SK-N-SH (cell line): ENCODE measurements at regions not wholly inside any gene's neighbourhood (a gene's known extent, or its start where the extent isn't known, plus 50 kb on each side); places are given as distances from the start of the nearest gene placed in this dataset.

ENCODE experiments used
- CTCF ChIA-PET: fragments of 300-600, 350-600 bp; formaldehyde crosslinking; extraction: SDS; loops from one replicate; lab custom pipeline; 2021; lab: Yijun Ruan, JAX
- POLR2A ChIA-PET: fragments of 350-600 bp; sonication (Branson Sonifier 250); formaldehyde crosslinking; extraction: SDS; loops from one replicate; lab custom pipeline; 2020; ENCODE audit warnings: antibody characterized with exemption, inconsistent platforms; lab: Yijun Ruan, JAX
- DNase-seq: peaks from one replicate; pipeline ENCODE4 v3.0.0; 2012
- H2AFZ ChIP-seq: fragments of 200-600 bp; sonication (generic); 2 replicates; pipeline ENCODE4 v1.8.1; 2016; ENCODE audit warnings: antibody characterized with exemption, mild to moderate bottlenecking, low read depth
- H3F3A ChIP-seq: fragments of 200-600 bp; sonication (generic); replicated peaks from 2 replicates; pipeline ENCODE3; 2016; ENCODE audit warnings: antibody characterized with exemption, mild to moderate bottlenecking; ENCODE audit not compliant: insufficient read depth
- H3K27ac ChIP-seq, 2 experiments: fragments of 200-500 bp in 1 of 2; fragments of 200-600 bp in 1 of 2; sonication (Bioruptor generic) in 1 of 2; sonication (generic), shearing (Covaris generic) in 1 of 2; 2 replicates each; pipeline versions ENCODE4 v1.5.1 to v1.6.1; 2014 to 2016; ENCODE audit warnings: low read depth in 2 of 2, inconsistent platforms in 1 of 2, low read length in 1 of 2, mild to moderate bottlenecking in 1 of 2, mixed read lengths in 1 of 2
- H3K27me3 ChIP-seq: fragments of 200-600 bp; sonication (generic), shearing (Covaris generic); 2 replicates; pipeline ENCODE4 v1.6.1; 2016; ENCODE audit warnings: mixed run types; ENCODE audit not compliant: insufficient read depth
- H3K36me3 ChIP-seq, 2 experiments: fragments of 200-500 bp in 1 of 2; fragments of 200-600 bp in 1 of 2; sonication (Bioruptor generic) in 1 of 2; sonication (generic) in 1 of 2; replicated peaks in 1 of 2; 2 replicates each; pipeline versions ENCODE3 to v1.5.1; 2014 to 2016; ENCODE audit warnings: low read length in 1 of 2, mild to moderate bottlenecking in 1 of 2; ENCODE audit not compliant: insufficient read depth in 2 of 2, control insufficient read depth in 1 of 2
- H3K4me1 ChIP-seq, 2 experiments: fragments of 200-500 bp in 1 of 2; fragments of 200-600 bp in 1 of 2; sonication (Bioruptor generic) in 1 of 2; sonication (generic), shearing (Covaris generic) in 1 of 2; 2 replicates each; pipeline versions ENCODE4 v1.5.1 to v1.6.1; 2014 to 2016; ENCODE audit warnings: low read depth in 1 of 2, low read length in 1 of 2, mixed run types in 1 of 2; ENCODE audit not compliant: insufficient read depth in 2 of 2, control insufficient read depth in 1 of 2
- H3K4me2 ChIP-seq: fragments of 200-600 bp; sonication (generic), shearing (Covaris generic); 2 replicates; pipeline ENCODE4 v1.6.1; 2017; ENCODE audit warnings: mixed run types
- H3K4me3 ChIP-seq, 2 experiments: fragments of 200-500 bp in 1 of 2; fragments of 200-600 bp in 1 of 2; sonication (Bioruptor generic) in 1 of 2; sonication (generic), shearing (Covaris generic) in 1 of 2; 2 replicates each; pipeline versions ENCODE4 v1.5.1 to v1.8.1; 2014 to 2016; ENCODE audit warnings: low read depth in 2 of 2, inconsistent platforms in 1 of 2, low read length in 1 of 2, mild to moderate bottlenecking in 1 of 2, mixed read lengths in 1 of 2, moderate library complexity in 1 of 2
- H3K79me2 ChIP-seq: fragments of 200-600 bp; sonication (generic); 2 replicates; pipeline ENCODE4 v1.8.1; 2017; ENCODE audit warnings: mild to moderate bottlenecking; ENCODE audit not compliant: insufficient read depth
- H3K9ac ChIP-seq: fragments of 200-600 bp; sonication (generic); 2 replicates; pipeline ENCODE4 v1.6.1; 2017; ENCODE audit warnings: mixed run types
- H3K9me2 ChIP-seq: fragments of 200-600 bp; sonication (generic); 2 replicates; pipeline ENCODE4 v1.6.1; 2017; ENCODE audit warnings: mixed run types
- H3K9me3 ChIP-seq: fragments of 200-600 bp; sonication (generic); 2 replicates; pipeline ENCODE4 v1.6.1; 2017; ENCODE audit warnings: mixed run types, mild to moderate bottlenecking, moderate library complexity
- H4K20me1 ChIP-seq: fragments of 200-600 bp; sonication (generic); 2 replicates; pipeline ENCODE4 v1.6.1; 2017; ENCODE audit warnings: mild to moderate bottlenecking, mixed run types; ENCODE audit not compliant: insufficient read depth
- CHD2 ChIP-seq: fragments of 150-350 bp; IDR thresholded peaks from 2 replicates; pipeline ENCODE4 v1.6.1; 2018; ENCODE audit warnings: low read length; ENCODE audit not compliant: partially characterized antibody
- GABPA ChIP-seq: IDR thresholded peaks from 2 replicates; pipeline ENCODE4 v1.4.0; 2012; ENCODE audit warnings: low read depth, mild to moderate bottlenecking
- MEF2A ChIP-seq: IDR thresholded peaks from 2 replicates; pipeline ENCODE4 v1.4.0; 2012; ENCODE audit warnings: low read depth, borderline replicate concordance
- RAD21 ChIP-seq: IDR thresholded peaks from 2 replicates; pipeline ENCODE4 v1.6.1; 2012; ENCODE audit warnings: mild to moderate bottlenecking, low read length
- RCOR1 ChIP-seq: fragments of 150-350 bp; IDR thresholded peaks from 2 replicates; pipeline ENCODE4 v1.6.1; 2017; ENCODE audit warnings: antibody characterized with exemption, low read length
- RFX5 ChIP-seq: IDR thresholded peaks from 2 replicates; pipeline ENCODE4 v1.6.1; 2012; ENCODE audit warnings: mild to moderate bottlenecking, improper control_type of control experiment, low read length
- RXRA ChIP-seq: IDR thresholded peaks from 2 replicates; pipeline ENCODE4 v1.4.0; 2012; ENCODE audit warnings: low read depth, mild to moderate bottlenecking, borderline replicate concordance
- SMC3 ChIP-seq: IDR thresholded peaks from 2 replicates; pipeline ENCODE4 v1.6.1; 2012; ENCODE audit warnings: low read depth, low read length, improper control_type of control experiment
- TAF1 ChIP-seq: IDR thresholded peaks from 2 replicates; pipeline ENCODE4 v1.6.1; 2012; ENCODE audit warnings: low read depth, mild to moderate bottlenecking, low read length, moderate library complexity, borderline replicate concordance
- TEAD4 ChIP-seq: IDR thresholded peaks from 2 replicates; pipeline ENCODE4 v1.4.0; 2012; ENCODE audit warnings: mild to moderate bottlenecking, borderline replicate concordance; ENCODE audit not compliant: insufficient read depth
- YY1 ChIP-seq: IDR thresholded peaks from 2 replicates; pipeline ENCODE4 v1.4.0; 2012; ENCODE audit warnings: low read depth, mild to moderate bottlenecking
- WGBS: methylation state at CpG from one replicate; pipeline ENCODE4 v1.1.6; 2017; ENCODE audit warnings: low lambda C conversion rate; 5-methylcytosine and 5-hydroxymethylcytosine counted together
- TF ChIP-seq, protein P1 (sequence below): fragments of 150-350 bp; IDR thresholded peaks from 2 replicates; pipeline ENCODE4 v1.6.1; 2017; ENCODE audit warnings: antibody characterized with exemption, low read length, low read depth, borderline replicate concordance
- TF ChIP-seq, protein P2 (sequence below): IDR thresholded peaks from 2 replicates; pipeline ENCODE4 v1.4.0; 2012; ENCODE audit warnings: low read depth, borderline replicate concordance
- TF ChIP-seq, protein P3 (sequence below): IDR thresholded peaks from 2 replicates; pipeline ENCODE4 v1.4.0; 2012; ENCODE audit warnings: low read depth, borderline replicate concordance
- TF ChIP-seq, protein P4 (sequence below): fragments of 150-350 bp; IDR thresholded peaks from 2 replicates; pipeline ENCODE4 v1.6.1; 2016; ENCODE audit warnings: mild to moderate bottlenecking, low read depth, low read length

DNA sequence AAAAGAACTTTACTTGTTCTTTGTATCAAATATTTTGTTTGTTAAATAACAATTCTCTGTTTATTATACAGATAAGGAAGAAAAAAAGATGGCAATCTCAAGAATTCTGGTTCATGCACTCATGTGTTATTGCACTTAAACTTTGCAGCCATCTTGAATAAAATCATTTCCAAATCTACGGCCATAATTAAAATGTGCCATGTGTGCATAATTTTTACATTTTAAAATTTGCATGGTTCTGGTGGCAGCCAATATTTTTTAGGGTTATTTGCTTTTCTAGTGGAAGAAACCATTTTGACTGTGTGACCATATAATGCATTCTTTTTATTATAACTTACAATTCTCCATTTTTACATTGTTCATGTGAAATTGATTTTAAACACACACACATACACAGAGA lies 1518.1 kb upstream of the ZEB2 start:
- Histone ChIP-seq H3K4me2 (no peak overlapping the region), H3K9me2 (no peaks in the 10 kb centered on the region; the same call in 1 of the 2 replicates), H3K79me2 (no peaks in the 10 kb centered on the region), H3F3A (no peaks in the 10 kb centered on the region), H4K20me1 (no peaks in the 10 kb centered on the region), H3K36me3 (no peaks in the 10 kb centered on the region), H3K27ac (no peak overlapping the region), H3K4me3 (no peak overlapping the region), H3K9ac (no peak overlapping the region), H3K27me3 (no peaks in the 10 kb centered on the region), H3K9me3 (no peaks in the 10 kb centered on the region), H2AFZ (no peak overlapping the region), H3K4me1 (no peaks in the 10 kb centered on the region)
- TF ChIP-seq CHD2 (no peak), SMC3 (no peak), TEAD4 (no peak), RAD21 (no peak), TAF1 (no peak), RFX5 (no peak)
- no peak for DNase-seq
- WGBS: 86% methylated on average over 1 of the region's 1 CpG
- POLR2A ChIA-PET: no interaction called here
- CTCF ChIA-PET: no interaction called here

DNA sequence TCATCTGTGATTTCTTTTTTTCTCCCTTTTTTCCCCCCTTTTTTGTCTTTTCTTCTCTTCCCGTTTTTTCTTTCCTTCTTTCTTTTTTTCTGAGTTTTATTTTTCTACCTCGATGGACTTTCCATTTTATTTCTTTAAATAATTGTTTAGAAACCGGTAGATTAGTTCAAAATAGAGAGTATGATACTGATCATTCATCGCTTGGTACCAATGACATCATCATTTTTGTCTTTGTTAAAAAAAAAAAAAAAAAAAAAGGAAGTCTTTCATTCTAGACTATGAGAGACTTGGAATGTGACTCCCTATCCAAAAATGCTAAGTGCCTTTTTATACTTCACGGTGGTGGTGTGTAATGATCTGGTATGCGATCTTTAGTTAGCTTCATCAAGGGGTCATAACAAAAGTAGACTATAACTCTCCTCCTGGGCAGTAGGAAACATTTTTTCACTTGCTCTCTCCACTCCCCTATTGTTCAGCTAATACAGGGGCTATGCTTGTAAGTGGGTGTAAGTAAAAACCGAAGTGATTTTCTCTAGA lies 1517.5 kb upstream of the ZEB2 start:
- Histone ChIP-seq H4K20me1 (no peaks in the 10 kb centered on the region), H3F3A (no peaks in the 10 kb centered on the region), H3K4me1 (no peaks in the 10 kb centered on the region), H3K9me3 (no peaks in the 10 kb centered on the region), H3K9ac (no peak overlapping the region), H3K4me3 (no peak overlapping the region), H3K36me3 (no peaks in the 10 kb centered on the region), H3K79me2 (no peaks in the 10 kb centered on the region), H3K27me3 (no peaks in the 10 kb centered on the region), H3K9me2 (no peaks in the 10 kb centered on the region; the same call in 1 of the 2 replicates), H3K27ac (no peak overlapping the region), H2AFZ (peak overlapping the region; percentile 19; the same call in 1 of the 2 replicates), H3K4me2 (no peak overlapping the region)
- ChIA-PET CTCF (no interaction called here), POLR2A (no interaction called here)
- TF ChIP-seq, protein P1, sequence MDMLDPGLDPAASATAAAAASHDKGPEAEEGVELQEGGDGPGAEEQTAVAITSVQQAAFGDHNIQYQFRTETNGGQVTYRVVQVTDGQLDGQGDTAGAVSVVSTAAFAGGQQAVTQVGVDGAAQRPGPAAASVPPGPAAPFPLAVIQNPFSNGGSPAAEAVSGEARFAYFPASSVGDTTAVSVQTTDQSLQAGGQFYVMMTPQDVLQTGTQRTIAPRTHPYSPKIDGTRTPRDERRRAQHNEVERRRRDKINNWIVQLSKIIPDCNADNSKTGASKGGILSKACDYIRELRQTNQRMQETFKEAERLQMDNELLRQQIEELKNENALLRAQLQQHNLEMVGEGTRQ: no peak
- TF ChIP-seq MEF2A (no peak), GABPA (no peak)
- 54% methylated on average over 7 of the region's 7 CpGs for WGBS
- no peak for DNase-seq

DNA sequence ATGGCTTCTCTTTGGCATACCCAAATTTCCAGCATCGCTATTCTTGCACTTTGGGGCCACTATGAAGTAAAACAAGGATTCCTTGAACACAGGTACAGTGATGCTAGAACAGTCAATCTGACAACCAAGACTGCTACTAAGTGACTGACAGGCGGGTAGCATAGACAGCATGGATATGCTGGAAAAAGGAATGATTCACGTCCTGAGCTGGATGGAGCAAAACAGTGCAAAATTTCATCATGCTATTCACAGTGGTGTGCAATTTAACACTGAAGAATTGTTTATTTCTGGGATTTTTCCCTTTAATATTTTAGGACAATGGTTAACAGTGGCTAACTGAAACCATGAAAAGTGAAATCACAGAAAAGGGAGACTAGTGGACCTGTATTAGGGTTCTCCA lies 1511.2 kb upstream of the ZEB2 start:
- Histone ChIP-seq H2AFZ (no peak overlapping the region), H3K36me3 (no peaks in the 10 kb centered on the region), H3K9ac (no peak overlapping the region), H3K9me2 (no peaks in the 10 kb centered on the region), H3K27ac (no peak overlapping the region), H3K9me3 (no peaks in the 10 kb centered on the region), H3K4me3 (no peak overlapping the region), H4K20me1 (no peaks in the 10 kb centered on the region), H3F3A (no peaks in the 10 kb centered on the region), H3K27me3 (no peaks in the 10 kb centered on the region), H3K79me2 (no peaks in the 10 kb centered on the region), H3K4me2 (no peak overlapping the region), H3K4me1 (no peaks in the 10 kb centered on the region)
- ChIA-PET POLR2A (no interaction called here), CTCF (no interaction called here)
- no peak for DNase-seq
- TF ChIP-seq, protein P2, sequence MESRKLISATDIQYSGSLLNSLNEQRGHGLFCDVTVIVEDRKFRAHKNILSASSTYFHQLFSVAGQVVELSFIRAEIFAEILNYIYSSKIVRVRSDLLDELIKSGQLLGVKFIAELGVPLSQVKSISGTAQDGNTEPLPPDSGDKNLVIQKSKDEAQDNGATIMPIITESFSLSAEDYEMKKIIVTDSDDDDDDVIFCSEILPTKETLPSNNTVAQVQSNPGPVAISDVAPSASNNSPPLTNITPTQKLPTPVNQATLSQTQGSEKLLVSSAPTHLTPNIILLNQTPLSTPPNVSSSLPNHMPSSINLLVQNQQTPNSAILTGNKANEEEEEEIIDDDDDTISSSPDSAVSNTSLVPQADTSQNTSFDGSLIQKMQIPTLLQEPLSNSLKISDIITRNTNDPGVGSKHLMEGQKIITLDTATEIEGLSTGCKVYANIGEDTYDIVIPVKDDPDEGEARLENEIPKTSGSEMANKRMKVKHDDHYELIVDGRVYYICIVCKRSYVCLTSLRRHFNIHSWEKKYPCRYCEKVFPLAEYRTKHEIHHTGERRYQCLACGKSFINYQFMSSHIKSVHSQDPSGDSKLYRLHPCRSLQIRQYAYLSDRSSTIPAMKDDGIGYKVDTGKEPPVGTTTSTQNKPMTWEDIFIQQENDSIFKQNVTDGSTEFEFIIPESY: no peak
- TF ChIP-seq, protein P3, sequence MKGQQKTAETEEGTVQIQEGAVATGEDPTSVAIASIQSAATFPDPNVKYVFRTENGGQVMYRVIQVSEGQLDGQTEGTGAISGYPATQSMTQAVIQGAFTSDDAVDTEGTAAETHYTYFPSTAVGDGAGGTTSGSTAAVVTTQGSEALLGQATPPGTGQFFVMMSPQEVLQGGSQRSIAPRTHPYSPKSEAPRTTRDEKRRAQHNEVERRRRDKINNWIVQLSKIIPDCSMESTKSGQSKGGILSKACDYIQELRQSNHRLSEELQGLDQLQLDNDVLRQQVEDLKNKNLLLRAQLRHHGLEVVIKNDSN: no peak
- TF ChIP-seq RCOR1 (no peak), RXRA (no peak), TEAD4 (no peak), MEF2A (no peak), YY1 (no peak)
- TF ChIP-seq, protein P4, sequence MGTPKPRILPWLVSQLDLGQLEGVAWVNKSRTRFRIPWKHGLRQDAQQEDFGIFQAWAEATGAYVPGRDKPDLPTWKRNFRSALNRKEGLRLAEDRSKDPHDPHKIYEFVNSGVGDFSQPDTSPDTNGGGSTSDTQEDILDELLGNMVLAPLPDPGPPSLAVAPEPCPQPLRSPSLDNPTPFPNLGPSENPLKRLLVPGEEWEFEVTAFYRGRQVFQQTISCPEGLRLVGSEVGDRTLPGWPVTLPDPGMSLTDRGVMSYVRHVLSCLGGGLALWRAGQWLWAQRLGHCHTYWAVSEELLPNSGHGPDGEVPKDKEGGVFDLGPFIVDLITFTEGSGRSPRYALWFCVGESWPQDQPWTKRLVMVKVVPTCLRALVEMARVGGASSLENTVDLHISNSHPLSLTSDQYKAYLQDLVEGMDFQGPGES: no peak
- WGBS: 67% methylated on average over 3 of the region's 3 CpGs
